IPS-18a (cell line): ENCODE measurements at regions not wholly inside any gene's neighbourhood (a gene's known extent, or its start where the extent isn't known, plus 50 kb on each side); places are given as distances from the start of the nearest gene placed in this dataset.

Source experiments
- H3K27ac ChIP-seq: one replicate; pipeline ENCODE4 v1.5.1; 2013; ENCODE audit warnings: low read length
- H3K27me3 ChIP-seq: one replicate; pipeline ENCODE4 v1.6.1; 2013; ENCODE audit warnings: mild to moderate bottlenecking, low read length; ENCODE audit not compliant: control insufficient read depth, insufficient read depth
- H3K36me3 ChIP-seq: one replicate; pipeline ENCODE4 v1.6.1; 2013; ENCODE audit warnings: low read depth, low read length; ENCODE audit not compliant: control insufficient read depth
- H3K4me1 ChIP-seq: one replicate; pipeline ENCODE4 v1.6.1; 2013; ENCODE audit warnings: low read depth, low read length; ENCODE audit not compliant: control insufficient read depth
- H3K4me3 ChIP-seq: one replicate; pipeline ENCODE4 v1.5.1; 2013; ENCODE audit warnings: low read length
- H3K9ac ChIP-seq: one replicate; pipeline ENCODE4 v1.6.1; 2013; ENCODE audit warnings: mild to moderate bottlenecking, low read length, moderate library complexity
- H3K9me3 ChIP-seq: one replicate; pipeline ENCODE4 v1.6.1; 2013; ENCODE audit warnings: low read depth, low read length; ENCODE audit not compliant: control insufficient read depth

- Histone ChIP-seq H3K27me3 (no peaks in the 10 kb centered on the region), H3K4me1 (peaks cover 5% of the 10 kb centered on the region), H3K36me3 (no peaks in the 10 kb centered on the region), H3K9me3 (no peaks in the 10 kb centered on the region), H3K27ac (no peak overlapping the region), H3K9ac (no peak overlapping the region), H3K4me3 (no peak overlapping the region)
Observed at GRCh38 chr20:48395816-48396546, 431.8 kb downstream of the PREX1 start.

- H3K27ac ChIP-seq = no peak overlapping the region
- no peaks in the 10 kb centered on the region for H3K36me3 ChIP-seq
- no peaks in the 10 kb centered on the region for H3K27me3 ChIP-seq
- H3K9me3 ChIP-seq = no peaks in the 10 kb centered on the region
- no peak overlapping the region for H3K4me3 ChIP-seq
- peaks cover 5% of the 10 kb centered on the region for H3K4me1 ChIP-seq
- no peak overlapping the region for H3K9ac ChIP-seq
Observed at GRCh38 chr20:48394415-48395081, 433.3 kb downstream of the PREX1 start.

GRCh38 chr20:48393737-48394314 lies 434.0 kb downstream of the PREX1 start:
- Histone ChIP-seq H3K27ac (no peak overlapping the region), H3K27me3 (no peaks in the 10 kb centered on the region), H3K36me3 (no peaks in the 10 kb centered on the region), H3K9ac (no peak overlapping the region), H3K9me3 (no peaks in the 10 kb centered on the region), H3K4me3 (no peak overlapping the region), H3K4me1 (no peaks in the 10 kb centered on the region)

GRCh38 chr20:48393311-48393685 lies 434.5 kb downstream of the PREX1 start:
- Histone ChIP-seq H3K9me3 (no peaks in the 10 kb centered on the region), H3K27me3 (no peaks in the 10 kb centered on the region), H3K27ac (no peak overlapping the region), H3K4me1 (no peaks in the 10 kb centered on the region), H3K4me3 (no peak overlapping the region), H3K9ac (no peak overlapping the region), H3K36me3 (no peaks in the 10 kb centered on the region)

- no peak overlapping the region for H3K4me3 ChIP-seq
- H3K27ac ChIP-seq = no peak overlapping the region
- H3K4me1 ChIP-seq = no peaks in the 10 kb centered on the region
- no peaks in the 10 kb centered on the region for H3K9me3 ChIP-seq
- no peaks in the 10 kb centered on the region for H3K36me3 ChIP-seq
- no peak overlapping the region for H3K9ac ChIP-seq
- no peaks in the 10 kb centered on the region for H3K27me3 ChIP-seq
Observed at GRCh38 chr20:48392407-48393310, 435.1 kb downstream of the PREX1 start.

- Histone ChIP-seq H3K27me3 (no peaks in the 10 kb centered on the region), H3K4me3 (no peak overlapping the region), H3K36me3 (no peaks in the 10 kb centered on the region), H3K9me3 (no peaks in the 10 kb centered on the region), H3K27ac (no peak overlapping the region), H3K9ac (no peak overlapping the region), H3K4me1 (no peaks in the 10 kb centered on the region)
Observed at GRCh38 chr20:48390981-48391380, 436.8 kb downstream of the PREX1 start.

GRCh38 chr20:48387675-48388074 lies 440.1 kb downstream of the PREX1 start:
- Histone ChIP-seq H3K27me3 (no peaks in the 10 kb centered on the region), H3K4me1 (no peaks in the 10 kb centered on the region)

GRCh38 chr20:48385527-48385926 lies 442.3 kb downstream of the PREX1 start:
- no peaks in the 10 kb centered on the region for H3K36me3 ChIP-seq
- H3K9ac ChIP-seq = no peak overlapping the region
- H3K27me3 ChIP-seq = no peaks in the 10 kb centered on the region
- H3K27ac ChIP-seq = no peak overlapping the region
- no peaks in the 10 kb centered on the region for H3K4me1 ChIP-seq
- no peak overlapping the region for H3K4me3 ChIP-seq
- no peaks in the 10 kb centered on the region for H3K9me3 ChIP-seq

More at GRCh38 chr20:48387675-48388074, 440.1 kb downstream of the PREX1 start:
- Histone ChIP-seq H3K4me3 (no peak overlapping the region), H3K27ac (no peak overlapping the region), H3K9me3 (no peaks in the 10 kb centered on the region), H3K9ac (no peak overlapping the region), H3K36me3 (no peaks in the 10 kb centered on the region)

- Histone ChIP-seq H3K27me3 (no peaks in the 10 kb centered on the region), H3K27ac (no peak overlapping the region), H3K4me3 (no peak overlapping the region), H3K9ac (no peak overlapping the region), H3K4me1 (no peaks in the 10 kb centered on the region), H3K36me3 (no peaks in the 10 kb centered on the region), H3K9me3 (no peaks in the 10 kb centered on the region)
Observed at GRCh38 chr20:48385114-48385513, 442.7 kb downstream of the PREX1 start.

- Histone ChIP-seq H3K4me1 (no peaks in the 10 kb centered on the region), H3K9me3 (no peaks in the 10 kb centered on the region), H3K36me3 (no peaks in the 10 kb centered on the region), H3K4me3 (no peak overlapping the region), H3K27ac (no peak overlapping the region), H3K9ac (no peak overlapping the region), H3K27me3 (no peaks in the 10 kb centered on the region)
Observed at GRCh38 chr20:48384147-48384818, 443.5 kb downstream of the PREX1 start.

- H3K4me1 ChIP-seq = no peaks in the 10 kb centered on the region
- H3K27ac ChIP-seq = no peak overlapping the region
- no peak overlapping the region for H3K9ac ChIP-seq
- no peaks in the 10 kb centered on the region for H3K9me3 ChIP-seq
- no peaks in the 10 kb centered on the region for H3K36me3 ChIP-seq
- H3K27me3 ChIP-seq = no peaks in the 10 kb centered on the region
- no peak overlapping the region for H3K4me3 ChIP-seq
Observed at GRCh38 chr20:48383252-48383651, 444.5 kb downstream of the PREX1 start.
